ENCODE measurements at regions not wholly inside any gene's neighbourhood (a gene's known extent, or its start where the extent isn't known, plus 50 kb on each side); places are given as distances from the start of the nearest gene placed in this dataset.

- Histone ChIP-seq H3K36me3 (ENCODE audit: control insufficient read depth in 2 of 2, insufficient read depth in 2 of 2, low read length in 1 of 2) (no peaks in the 10 kb centered on the region), H3K4me1 (ENCODE audit: control insufficient read depth in 2 of 2, insufficient read depth in 2 of 2, low read length in 2 of 2) (no peaks in the 10 kb centered on the region), H3K4me3 (ENCODE audit: low read length in 2 of 2) (no peak overlapping the region), H3K27ac (ENCODE audit: low read depth in 1 of 2, low read length in 1 of 2) (no peak overlapping the region), H3K9me3 (ENCODE audit: control insufficient read depth in 2 of 2, insufficient read depth in 1 of 2, low read length in 1 of 2) (no peaks in the 10 kb centered on the region), H3K27me3 (ENCODE audit: control insufficient read depth in 2 of 2, insufficient read depth in 1 of 2, low read length in 1 of 2) (no peaks in the 10 kb centered on the region)
- DNase-seq (ENCODE audit: low read depth in 6 of 9, low spot score in 9 of 9): no peak
- 58% methylated on average over 4 of the region's 4 CpGs for WGBS
Observed at GRCh38 chr7:41261080-41261479, 441.8 kb downstream of the INHBA start.

GRCh38 chr7:41257660-41258059 lies 445.2 kb downstream of the INHBA start:
- DNase-seq (ENCODE audit: low read depth in 6 of 9, low spot score in 9 of 9): no peak
- H3K9me3 ChIP-seq (ENCODE audit: control insufficient read depth in 2 of 2, insufficient read depth in 1 of 2, low read length in 1 of 2): no peaks in the 10 kb centered on the region
- WGBS: 21% methylated on average over 4 of the region's 4 CpGs

GRCh38 chr7:41256186-41256945 lies 446.5 kb downstream of the INHBA start:
- no peak for DNase-seq (ENCODE audit: low read depth in 6 of 9, low spot score in 9 of 9)
- no peaks in the 10 kb centered on the region for H3K36me3 ChIP-seq (ENCODE audit: control insufficient read depth in 2 of 2, insufficient read depth in 2 of 2, low read length in 1 of 2)
- H3K27ac ChIP-seq (ENCODE audit: low read depth in 1 of 2, low read length in 1 of 2): no peak overlapping the region
- no peaks in the 10 kb centered on the region for H3K4me1 ChIP-seq (ENCODE audit: control insufficient read depth in 2 of 2, insufficient read depth in 2 of 2, low read length in 2 of 2)
- no peaks in the 10 kb centered on the region for H3K27me3 ChIP-seq (ENCODE audit: control insufficient read depth in 2 of 2, insufficient read depth in 1 of 2, low read length in 1 of 2)
- 89% methylated on average over 5 of the region's 5 CpGs for WGBS
- no peaks in the 10 kb centered on the region for H3K9me3 ChIP-seq (ENCODE audit: control insufficient read depth in 2 of 2, insufficient read depth in 1 of 2, low read length in 1 of 2)
- no peak overlapping the region for H3K4me3 ChIP-seq (ENCODE audit: low read length in 2 of 2)

More at GRCh38 chr7:41257660-41258059, 445.2 kb downstream of the INHBA start:
- H3K27ac ChIP-seq (ENCODE audit: low read depth in 1 of 2, low read length in 1 of 2): no peak overlapping the region
- no peaks in the 10 kb centered on the region for H3K4me1 ChIP-seq (ENCODE audit: control insufficient read depth in 2 of 2, insufficient read depth in 2 of 2, low read length in 2 of 2)
- no peak overlapping the region for H3K4me3 ChIP-seq (ENCODE audit: low read length in 2 of 2)
- H3K27me3 ChIP-seq (ENCODE audit: control insufficient read depth in 2 of 2, insufficient read depth in 1 of 2, low read length in 1 of 2): no peaks in the 10 kb centered on the region
- H3K36me3 ChIP-seq (ENCODE audit: control insufficient read depth in 2 of 2, insufficient read depth in 2 of 2, low read length in 1 of 2): no peaks in the 10 kb centered on the region

- no peak overlapping the region for H3K4me3 ChIP-seq (ENCODE audit: low read length in 2 of 2)
- H3K4me1 ChIP-seq (ENCODE audit: control insufficient read depth in 2 of 2, insufficient read depth in 2 of 2, low read length in 2 of 2): no peaks in the 10 kb centered on the region
- DNase-seq (ENCODE audit: low read depth in 6 of 9, low spot score in 9 of 9): no peak
- 82% methylated on average over 2 of the region's 2 CpGs for WGBS
- no peak overlapping the region for H3K27ac ChIP-seq (ENCODE audit: low read depth in 1 of 2, low read length in 1 of 2)
- H3K9me3 ChIP-seq (ENCODE audit: control insufficient read depth in 2 of 2, insufficient read depth in 1 of 2, low read length in 1 of 2): no peaks in the 10 kb centered on the region
- no peaks in the 10 kb centered on the region for H3K36me3 ChIP-seq (ENCODE audit: control insufficient read depth in 2 of 2, insufficient read depth in 2 of 2, low read length in 1 of 2)
- no peaks in the 10 kb centered on the region for H3K27me3 ChIP-seq (ENCODE audit: control insufficient read depth in 2 of 2, insufficient read depth in 1 of 2, low read length in 1 of 2)
Observed at GRCh38 chr7:41255716-41256115, 447.2 kb downstream of the INHBA start.

GRCh38 chr7:41255113-41255512 lies 447.8 kb downstream of the INHBA start:
- Histone ChIP-seq H3K27me3 (ENCODE audit: control insufficient read depth in 2 of 2, insufficient read depth in 1 of 2, low read length in 1 of 2) (no peaks in the 10 kb centered on the region), H3K4me1 (ENCODE audit: control insufficient read depth in 2 of 2, insufficient read depth in 2 of 2, low read length in 2 of 2) (no peaks in the 10 kb centered on the region), H3K4me3 (ENCODE audit: low read length in 2 of 2) (no peak overlapping the region), H3K36me3 (ENCODE audit: control insufficient read depth in 2 of 2, insufficient read depth in 2 of 2, low read length in 1 of 2) (no peaks in the 10 kb centered on the region), H3K27ac (ENCODE audit: low read depth in 1 of 2, low read length in 1 of 2) (no peak overlapping the region), H3K9me3 (ENCODE audit: control insufficient read depth in 2 of 2, insufficient read depth in 1 of 2, low read length in 1 of 2) (no peaks in the 10 kb centered on the region)
- no peak for DNase-seq (ENCODE audit: low read depth in 6 of 9, low spot score in 9 of 9)
- WGBS: 98% methylated on average over 3 of the region's 3 CpGs

GRCh38 chr7:41252957-41253356 lies 449.9 kb downstream of the INHBA start:
- Histone ChIP-seq H3K9me3 (ENCODE audit: control insufficient read depth in 2 of 2, insufficient read depth in 1 of 2, low read length in 1 of 2) (no peaks in the 10 kb centered on the region), H3K36me3 (ENCODE audit: control insufficient read depth in 2 of 2, insufficient read depth in 2 of 2, low read length in 1 of 2) (no peaks in the 10 kb centered on the region), H3K27ac (ENCODE audit: low read depth in 1 of 2, low read length in 1 of 2) (no peak overlapping the region), H3K27me3 (ENCODE audit: control insufficient read depth in 2 of 2, insufficient read depth in 1 of 2, low read length in 1 of 2) (no peaks in the 10 kb centered on the region), H3K4me1 (ENCODE audit: control insufficient read depth in 2 of 2, insufficient read depth in 2 of 2, low read length in 2 of 2) (no peaks in the 10 kb centered on the region), H3K4me3 (ENCODE audit: low read length in 2 of 2) (no peak overlapping the region)
- DNase-seq (ENCODE audit: low read depth in 6 of 9, low spot score in 9 of 9): no peak
- WGBS: 93% methylated on average over 6 of the region's 6 CpGs

- Histone ChIP-seq H3K27me3 (ENCODE audit: control insufficient read depth in 2 of 2, insufficient read depth in 1 of 2, low read length in 1 of 2) (no peaks in the 10 kb centered on the region), H3K36me3 (ENCODE audit: control insufficient read depth in 2 of 2, insufficient read depth in 2 of 2, low read length in 1 of 2) (no peaks in the 10 kb centered on the region), H3K9me3 (ENCODE audit: control insufficient read depth in 2 of 2, insufficient read depth in 1 of 2, low read length in 1 of 2) (no peaks in the 10 kb centered on the region), H3K4me3 (ENCODE audit: low read length in 2 of 2) (no peak overlapping the region), H3K4me1 (ENCODE audit: control insufficient read depth in 2 of 2, insufficient read depth in 2 of 2, low read length in 2 of 2) (no peaks in the 10 kb centered on the region), H3K27ac (ENCODE audit: low read depth in 1 of 2, low read length in 1 of 2) (no peak overlapping the region)
- 86% methylated on average over 1 of the region's 1 CpG for WGBS
- no peak for DNase-seq (ENCODE audit: low read depth in 6 of 9, low spot score in 9 of 9)
Observed at GRCh38 chr7:41252551-41252950, 450.3 kb downstream of the INHBA start.

- WGBS: 93% methylated on average over 5 of the region's 5 CpGs
- Histone ChIP-seq H3K4me3 (ENCODE audit: low read length in 2 of 2) (no peak overlapping the region), H3K36me3 (ENCODE audit: control insufficient read depth in 2 of 2, insufficient read depth in 2 of 2, low read length in 1 of 2) (no peaks in the 10 kb centered on the region), H3K9me3 (ENCODE audit: control insufficient read depth in 2 of 2, insufficient read depth in 1 of 2, low read length in 1 of 2) (no peaks in the 10 kb centered on the region), H3K27me3 (ENCODE audit: control insufficient read depth in 2 of 2, insufficient read depth in 1 of 2, low read length in 1 of 2) (no peaks in the 10 kb centered on the region), H3K4me1 (ENCODE audit: control insufficient read depth in 2 of 2, insufficient read depth in 2 of 2, low read length in 2 of 2) (no peaks in the 10 kb centered on the region), H3K27ac (ENCODE audit: low read depth in 1 of 2, low read length in 1 of 2) (no peak overlapping the region)
- DNase-seq (ENCODE audit: low read depth in 6 of 9, low spot score in 9 of 9): no peak
Observed at GRCh38 chr7:41247143-41247865, 455.6 kb downstream of the INHBA start.

GRCh38 chr7:41245916-41246315 lies 457.0 kb downstream of the INHBA start:
- WGBS: 96% methylated on average over 1 of the region's 1 CpG
- DNase-seq (ENCODE audit: low read depth in 6 of 9, low spot score in 9 of 9): no peak
- H3K27me3 ChIP-seq (ENCODE audit: control insufficient read depth in 2 of 2, insufficient read depth in 1 of 2, low read length in 1 of 2): no peaks in the 10 kb centered on the region
- no peak overlapping the region for H3K4me3 ChIP-seq (ENCODE audit: low read length in 2 of 2)
- no peaks in the 10 kb centered on the region for H3K4me1 ChIP-seq (ENCODE audit: control insufficient read depth in 2 of 2, insufficient read depth in 2 of 2, low read length in 2 of 2)
- H3K27ac ChIP-seq (ENCODE audit: low read depth in 1 of 2, low read length in 1 of 2): no peak overlapping the region
- H3K36me3 ChIP-seq (ENCODE audit: control insufficient read depth in 2 of 2, insufficient read depth in 2 of 2, low read length in 1 of 2): no peaks in the 10 kb centered on the region
- no peaks in the 10 kb centered on the region for H3K9me3 ChIP-seq (ENCODE audit: control insufficient read depth in 2 of 2, insufficient read depth in 1 of 2, low read length in 1 of 2)
